ENCODE measurements at regions not wholly inside any gene's neighbourhood (a gene's known extent, or its start where the extent isn't known, plus 50 kb on each side); places are given as distances from the start of the nearest gene placed in this dataset.

DNA sequence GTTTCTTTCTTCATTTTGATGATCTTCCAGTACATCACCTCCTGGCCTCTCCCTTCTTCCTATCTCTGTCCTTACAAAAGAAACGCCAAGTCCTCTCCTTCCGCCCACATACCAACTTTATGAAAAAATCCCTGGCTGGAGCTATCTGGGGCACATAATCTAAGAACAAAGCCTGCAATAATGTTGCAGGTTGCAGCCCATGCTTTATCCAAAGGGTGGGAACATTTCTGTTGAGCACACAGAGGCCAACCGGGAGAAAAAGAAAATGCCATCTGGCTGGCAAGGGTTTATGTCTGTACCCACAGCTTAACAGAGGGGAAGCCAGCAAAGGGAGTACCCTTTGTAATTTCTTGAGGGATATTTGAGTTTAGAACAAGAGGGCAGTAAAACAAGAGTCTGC, 409.6 kb downstream of the SOX9 start:
- Mint-ChIP-seq H3K9me3 (ENCODE audit: unreplicated experiment) (peaks cover 11% of the 10 kb centered on the region), H3K4me1 (ENCODE audit: low read depth, unreplicated experiment) (peaks cover 30% of the 10 kb centered on the region), H3K27me3 (ENCODE audit: insufficient read depth, unreplicated experiment) (no peaks in the 10 kb centered on the region), H3K36me3 (ENCODE audit: insufficient read depth, unreplicated experiment) (peaks cover 6% of the 10 kb centered on the region), H3K4me3 (ENCODE audit: unreplicated experiment) (no peak overlapping the region), H3K27ac (ENCODE audit: unreplicated experiment) (no peak overlapping the region)
- DNase-seq: no peak
- peaks cover 23% of the 10 kb centered on the region for H3K4me1 ChIP-seq
- no peaks in the 10 kb centered on the region for H3K27me3 ChIP-seq (replicated peaks; ENCODE audit: control insufficient read depth, insufficient read depth, low read length)
- TF ChIP-seq, protein P1, sequence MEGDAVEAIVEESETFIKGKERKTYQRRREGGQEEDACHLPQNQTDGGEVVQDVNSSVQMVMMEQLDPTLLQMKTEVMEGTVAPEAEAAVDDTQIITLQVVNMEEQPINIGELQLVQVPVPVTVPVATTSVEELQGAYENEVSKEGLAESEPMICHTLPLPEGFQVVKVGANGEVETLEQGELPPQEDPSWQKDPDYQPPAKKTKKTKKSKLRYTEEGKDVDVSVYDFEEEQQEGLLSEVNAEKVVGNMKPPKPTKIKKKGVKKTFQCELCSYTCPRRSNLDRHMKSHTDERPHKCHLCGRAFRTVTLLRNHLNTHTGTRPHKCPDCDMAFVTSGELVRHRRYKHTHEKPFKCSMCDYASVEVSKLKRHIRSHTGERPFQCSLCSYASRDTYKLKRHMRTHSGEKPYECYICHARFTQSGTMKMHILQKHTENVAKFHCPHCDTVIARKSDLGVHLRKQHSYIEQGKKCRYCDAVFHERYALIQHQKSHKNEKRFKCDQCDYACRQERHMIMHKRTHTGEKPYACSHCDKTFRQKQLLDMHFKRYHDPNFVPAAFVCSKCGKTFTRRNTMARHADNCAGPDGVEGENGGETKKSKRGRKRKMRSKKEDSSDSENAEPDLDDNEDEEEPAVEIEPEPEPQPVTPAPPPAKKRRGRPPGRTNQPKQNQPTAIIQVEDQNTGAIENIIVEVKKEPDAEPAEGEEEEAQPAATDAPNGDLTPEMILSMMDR (IDR thresholded peaks at IDR 0.05; ENCODE audit: insufficient read depth in 1 of 2, low read depth in 1 of 2, low read length in 1 of 2, severe bottlenecking in 1 of 2, unreplicated experiment in 1 of 2): no peak
- H3K9me3 ChIP-seq: no peaks in the 10 kb centered on the region; the same call in 1 of the 2 replicates
- H3K4me3 ChIP-seq (ENCODE audit: low read depth, low read length): no peak overlapping the region
- POLR2A ChIA-PET: no interaction called here
- CTCF ChIA-PET: no interaction called here
- no TSS peak for BruUV-seq (replicated peaks)
- H3K36me3 ChIP-seq (ENCODE audit: control insufficient read depth, insufficient read depth, low read length): no peaks in the 10 kb centered on the region
- intact Hi-C loops (cut with micrococcal nuclease; ENCODE audit: unreplicated experiment): no loop called here

DNA sequence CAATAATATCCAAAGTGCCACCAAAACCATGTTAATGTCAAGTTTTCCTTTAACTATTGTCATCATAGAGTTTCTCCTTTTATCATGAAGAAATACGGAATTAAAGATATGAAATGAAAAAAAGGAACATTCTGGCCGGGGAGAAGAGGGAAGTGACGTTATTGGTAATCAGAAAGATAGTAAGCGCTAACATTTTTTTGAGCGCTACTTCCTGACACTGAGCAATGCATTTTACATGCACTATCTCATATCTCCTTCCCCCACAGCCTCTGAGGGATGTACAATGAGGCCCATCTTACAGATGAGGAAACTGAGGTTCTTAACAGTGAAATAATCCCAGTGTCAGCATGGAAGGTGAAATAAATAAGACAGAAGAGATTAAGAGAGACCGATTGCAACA, 410.9 kb downstream of the SOX9 start:
- H3K27me3 ChIP-seq (replicated peaks; ENCODE audit: control insufficient read depth, insufficient read depth, low read length): no peaks in the 10 kb centered on the region
- TF ChIP-seq, protein P1 (IDR thresholded peaks at IDR 0.05; ENCODE audit: insufficient read depth in 1 of 2, low read depth in 1 of 2, low read length in 1 of 2, severe bottlenecking in 1 of 2, unreplicated experiment in 1 of 2): no peak
- Mint-ChIP-seq H3K9me3 (ENCODE audit: unreplicated experiment) (peaks cover 11% of the 10 kb centered on the region), H3K27me3 (ENCODE audit: insufficient read depth, unreplicated experiment) (no peaks in the 10 kb centered on the region), H3K4me1 (ENCODE audit: low read depth, unreplicated experiment) (peaks cover 25% of the 10 kb centered on the region), H3K36me3 (ENCODE audit: insufficient read depth, unreplicated experiment) (peaks cover 6% of the 10 kb centered on the region), H3K27ac (ENCODE audit: unreplicated experiment) (no peak overlapping the region), H3K4me3 (ENCODE audit: unreplicated experiment) (no peak overlapping the region)
- intact Hi-C loops (cut with micrococcal nuclease; ENCODE audit: unreplicated experiment): no loop called here
- no peaks in the 10 kb centered on the region; the same call in 1 of the 2 replicates for H3K9me3 ChIP-seq
- POLR2A ChIA-PET: no interaction called here
- peaks cover 12% of the 10 kb centered on the region for H3K4me1 ChIP-seq
- DNase-seq: no peak
- H3K36me3 ChIP-seq (ENCODE audit: control insufficient read depth, insufficient read depth, low read length): no peaks in the 10 kb centered on the region
- no TSS peak for BruUV-seq (replicated peaks)
- CTCF ChIA-PET: no interaction called here
- no peak overlapping the region for H3K4me3 ChIP-seq (ENCODE audit: low read depth, low read length)

DNA sequence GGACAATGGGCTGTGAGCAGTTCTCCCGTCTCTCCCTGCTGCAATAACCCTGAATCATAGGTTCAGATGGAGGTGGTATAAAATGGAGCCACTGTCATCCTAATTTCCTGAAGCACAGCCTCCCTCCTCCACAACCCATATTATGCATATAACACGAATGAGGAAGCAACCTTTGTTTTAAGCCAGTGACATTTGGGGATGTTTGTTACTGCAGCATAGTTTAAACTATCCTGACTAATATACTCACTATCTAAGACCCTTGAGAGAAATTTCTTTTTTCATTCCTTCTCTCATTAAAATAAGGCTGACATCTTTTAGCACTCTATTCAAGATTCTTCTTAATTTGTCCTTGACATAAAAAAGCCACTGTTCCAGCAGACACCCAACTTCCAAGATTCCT, 413.4 kb downstream of the SOX9 start:
- no peaks in the 10 kb centered on the region; the same call in 1 of the 2 replicates for H3K9me3 ChIP-seq
- POLR2A ChIA-PET: no interaction called here
- Mint-ChIP-seq H3K27ac (ENCODE audit: unreplicated experiment) (no peak overlapping the region), H3K9me3 (ENCODE audit: unreplicated experiment) (peaks cover 11% of the 10 kb centered on the region), H3K36me3 (ENCODE audit: insufficient read depth, unreplicated experiment) (peaks cover 11% of the 10 kb centered on the region), H3K4me3 (ENCODE audit: unreplicated experiment) (no peak overlapping the region), H3K27me3 (ENCODE audit: insufficient read depth, unreplicated experiment) (no peaks in the 10 kb centered on the region), H3K4me1 (ENCODE audit: low read depth, unreplicated experiment) (peaks cover 19% of the 10 kb centered on the region)
- peaks cover 9% of the 10 kb centered on the region for H3K4me1 ChIP-seq
- no peak for DNase-seq
- no peaks in the 10 kb centered on the region; the same call in 1 of the 2 replicates for H3K36me3 ChIP-seq (ENCODE audit: control insufficient read depth, insufficient read depth, low read length)
- TF ChIP-seq, protein P1 (IDR thresholded peaks at IDR 0.05; ENCODE audit: insufficient read depth in 1 of 2, low read depth in 1 of 2, low read length in 1 of 2, severe bottlenecking in 1 of 2, unreplicated experiment in 1 of 2): no peak
- CTCF ChIA-PET: no interaction called here
- no TSS peak for BruUV-seq (replicated peaks)
- H3K27me3 ChIP-seq (replicated peaks; ENCODE audit: control insufficient read depth, insufficient read depth, low read length): no peaks in the 10 kb centered on the region
- intact Hi-C loops (cut with micrococcal nuclease; ENCODE audit: unreplicated experiment): no loop called here
- H3K4me3 ChIP-seq (ENCODE audit: low read depth, low read length): no peak overlapping the region

Measured in Caco-2 (cell line).